HUDEP-2 (cell line): ENCODE measurements at regions not wholly inside any gene's neighbourhood (a gene's known extent, or its start where the extent isn't known, plus 50 kb on each side); places are given as distances from the start of the nearest gene placed in this dataset.

Experiments
- DNase-seq, 76 experiments: peaks; one replicate each; lab custom pipeline; 2025; ENCODE audit not compliant: unreplicated experiment in 76 of 76; lab: John Stamatoyannopoulos, UW

DNA sequence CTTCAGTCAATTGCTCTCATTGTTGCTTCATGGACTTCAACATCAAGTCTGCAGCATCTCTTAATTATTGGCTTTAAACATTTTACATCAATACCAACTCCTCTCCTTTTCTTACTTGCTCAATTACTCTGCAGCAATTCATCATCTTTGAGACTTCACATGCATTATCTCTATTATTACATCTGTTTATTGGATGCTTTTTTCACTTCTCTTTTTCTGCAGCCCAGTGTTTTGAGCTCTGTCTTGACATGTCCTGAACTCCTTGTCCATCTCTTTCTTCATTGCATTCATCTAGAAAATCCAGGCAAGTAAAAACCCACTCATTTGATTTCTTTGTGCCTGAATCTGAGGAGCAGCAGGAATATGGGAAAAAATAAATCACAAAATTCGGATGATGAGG is 647.9 kb downstream of the PLCL1 start:
- DNase-seq, result no peak

DNA sequence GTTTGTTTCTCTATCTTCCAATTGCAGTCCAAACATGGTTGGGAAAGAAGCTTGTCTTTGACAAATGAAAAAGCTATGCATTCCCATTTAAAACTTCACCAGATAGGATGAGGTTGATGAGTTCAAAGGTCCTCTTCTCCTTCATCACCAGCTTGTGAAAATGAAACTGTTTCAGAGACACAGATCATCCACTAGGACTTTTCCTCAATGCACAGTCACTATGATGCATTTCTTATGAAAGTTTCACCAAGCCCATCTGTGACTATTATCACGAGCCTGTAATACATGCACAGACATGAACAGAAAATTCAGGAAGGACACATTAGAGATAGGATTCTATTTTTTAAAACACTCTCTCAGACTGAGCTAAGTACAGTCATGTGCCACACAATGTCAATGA is 644.4 kb downstream of the PLCL1 start:
- no peak for DNase-seq

DNA sequence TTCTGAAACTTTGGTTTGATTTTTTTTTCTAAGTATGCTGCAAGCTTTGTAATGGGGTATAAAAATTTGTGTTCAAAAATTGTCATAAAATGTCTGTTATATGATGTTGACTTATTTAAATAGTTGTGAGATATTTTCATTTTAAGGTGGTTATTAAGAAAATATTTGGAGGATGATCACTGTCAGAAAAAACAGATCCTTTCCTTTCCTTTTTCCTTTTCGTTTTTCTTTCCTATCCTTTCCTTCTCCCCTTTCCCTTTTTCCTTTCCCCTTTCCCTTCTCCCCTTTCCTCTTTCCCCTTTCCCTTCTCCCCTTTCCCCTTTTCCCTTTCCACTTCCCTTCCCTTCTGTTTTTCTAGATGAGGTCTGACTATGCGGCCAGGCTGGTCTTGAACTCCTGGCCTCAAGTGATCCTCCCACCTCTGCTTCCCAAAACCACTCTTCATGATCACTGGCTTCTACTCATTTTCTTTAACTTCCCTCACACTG is 640.5 kb downstream of the PLCL1 start:
- DNase-seq, result no peak

DNA sequence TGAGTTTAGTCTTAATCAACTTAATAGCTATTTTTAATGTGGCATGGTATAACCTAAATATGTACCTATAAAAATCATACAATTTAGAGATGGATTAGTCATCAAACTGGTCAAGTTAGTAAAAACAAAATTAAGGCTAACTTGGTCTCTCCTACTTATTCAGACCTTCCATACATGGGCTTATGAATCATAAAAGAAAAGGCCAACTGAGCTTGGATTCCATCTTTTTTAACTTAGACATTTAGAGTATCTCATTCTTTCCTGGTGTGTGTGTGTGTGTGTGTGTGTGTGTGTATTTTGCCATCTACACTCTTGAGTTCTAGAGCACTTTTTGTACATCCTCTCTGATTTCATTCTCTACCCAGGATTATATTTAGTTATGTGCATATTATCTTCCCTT is 637.5 kb downstream of the PLCL1 start:
- DNase-seq, result no peak

DNA sequence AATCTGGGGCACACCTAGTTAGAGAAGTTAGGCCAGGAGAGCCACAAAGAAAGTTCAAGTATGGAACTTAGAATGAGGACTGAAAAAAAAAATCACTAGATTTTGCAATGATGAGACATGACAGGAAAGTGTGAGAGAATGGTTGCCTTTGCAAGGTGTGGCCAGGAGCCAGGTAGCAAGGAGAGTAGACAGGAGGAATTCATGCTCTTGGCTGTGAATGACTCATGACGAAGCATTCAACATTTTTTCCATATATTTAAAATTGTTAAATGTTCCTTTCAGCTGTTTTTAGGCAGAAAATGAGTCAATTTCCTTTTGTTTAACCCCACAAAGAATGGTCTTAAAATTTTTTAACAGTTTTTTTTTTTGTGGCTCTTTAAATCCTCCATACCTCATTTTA is 636.9 kb downstream of the PLCL1 start:
- no peak for DNase-seq

DNA sequence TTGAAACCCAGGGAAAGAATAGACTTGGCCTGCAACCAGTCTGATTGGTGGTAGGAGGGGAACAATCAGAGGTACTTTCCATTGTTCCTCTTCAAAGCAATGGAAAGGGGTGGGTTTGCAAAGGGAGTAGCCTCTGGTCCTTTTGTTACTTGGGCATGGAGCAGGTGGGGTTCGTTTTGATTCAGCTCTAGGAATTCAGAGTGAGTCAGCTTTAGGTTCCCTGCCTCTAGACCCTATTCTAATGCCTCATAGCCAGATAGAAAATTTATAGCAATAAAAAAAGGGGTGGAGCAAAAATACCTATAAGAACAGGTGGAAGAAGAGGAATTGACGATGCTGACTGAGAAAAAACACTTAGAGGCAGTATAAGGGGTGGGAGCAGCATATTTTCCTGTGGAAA is 636.4 kb downstream of the PLCL1 start:
- no peak for DNase-seq

DNA sequence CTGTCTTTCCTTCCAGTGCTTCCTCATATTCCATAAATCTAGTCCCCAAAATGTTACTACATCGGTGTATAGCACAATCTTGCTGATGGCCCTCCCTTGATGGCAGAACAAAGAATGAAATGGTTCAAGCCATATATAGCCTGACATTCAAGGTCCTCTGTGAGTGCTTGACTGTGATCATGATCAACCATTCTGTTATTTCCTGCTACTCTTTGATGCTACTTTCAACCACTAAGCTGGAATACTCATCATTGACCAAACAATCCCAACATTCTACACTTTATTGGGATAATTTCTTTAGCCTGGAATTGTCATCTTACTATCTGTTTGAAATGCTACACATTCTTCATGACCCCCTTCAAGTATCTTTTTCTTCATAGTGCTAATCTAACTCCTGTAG is 633.9 kb downstream of the PLCL1 start:
- no peak for DNase-seq

DNA sequence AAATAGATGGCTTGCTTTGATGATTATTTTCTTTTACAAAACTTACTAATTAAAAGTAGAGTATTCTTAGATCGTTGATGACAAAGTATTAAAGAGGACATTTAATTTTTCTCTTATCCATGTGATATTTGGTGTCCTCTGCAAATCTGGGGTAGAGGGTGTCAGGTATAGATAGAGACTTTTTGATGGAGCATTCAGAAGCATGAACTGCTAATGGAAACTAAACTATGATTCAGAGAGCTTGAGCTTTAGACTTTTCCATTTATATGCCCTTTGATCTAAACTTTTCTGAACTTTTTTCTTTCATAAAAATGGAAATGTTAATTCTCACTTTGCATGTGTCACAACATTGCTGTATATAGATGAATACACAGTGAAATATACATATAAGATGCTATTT is 619.7 kb downstream of the PLCL1 start:
- DNase-seq, result no peak

DNA sequence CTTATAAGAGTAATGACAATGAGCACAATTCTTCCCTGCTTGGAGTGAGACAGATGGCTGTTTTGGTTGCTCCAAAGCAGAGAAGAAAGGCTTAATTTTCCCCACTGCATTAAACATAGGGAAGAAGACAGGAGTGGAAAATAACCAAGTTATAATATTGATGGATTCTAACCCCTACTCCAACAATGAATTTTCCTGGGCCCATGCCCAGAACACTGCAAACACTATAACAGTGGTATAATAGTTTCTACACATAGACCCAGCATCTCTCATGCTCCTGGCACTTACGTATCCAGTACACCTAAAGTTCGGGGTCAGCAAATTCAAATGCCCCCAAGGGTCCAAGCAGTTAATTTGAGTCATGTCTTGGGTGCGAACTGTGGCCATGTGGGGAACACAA is 613.4 kb downstream of the PLCL1 start:
- no peak for DNase-seq

DNA sequence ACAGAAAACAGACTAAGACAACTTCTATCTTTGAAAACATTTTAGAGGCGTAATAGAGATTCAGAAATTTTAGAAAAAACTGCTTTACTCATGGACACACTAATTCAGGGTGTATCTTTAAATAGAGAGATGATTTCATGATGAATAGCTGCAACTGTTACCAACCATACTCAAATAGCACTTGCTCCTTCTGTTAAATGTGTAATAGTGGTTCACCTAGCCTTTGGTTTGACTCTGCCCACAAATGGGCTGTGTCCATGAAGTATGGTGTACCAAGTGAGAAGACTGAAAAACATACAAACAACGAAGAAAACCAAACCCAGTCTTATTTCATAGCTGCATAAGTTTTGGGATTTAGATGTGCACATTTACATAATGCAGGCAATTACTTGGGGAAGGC is 610.6 kb downstream of the PLCL1 start:
- no peak for DNase-seq

DNA sequence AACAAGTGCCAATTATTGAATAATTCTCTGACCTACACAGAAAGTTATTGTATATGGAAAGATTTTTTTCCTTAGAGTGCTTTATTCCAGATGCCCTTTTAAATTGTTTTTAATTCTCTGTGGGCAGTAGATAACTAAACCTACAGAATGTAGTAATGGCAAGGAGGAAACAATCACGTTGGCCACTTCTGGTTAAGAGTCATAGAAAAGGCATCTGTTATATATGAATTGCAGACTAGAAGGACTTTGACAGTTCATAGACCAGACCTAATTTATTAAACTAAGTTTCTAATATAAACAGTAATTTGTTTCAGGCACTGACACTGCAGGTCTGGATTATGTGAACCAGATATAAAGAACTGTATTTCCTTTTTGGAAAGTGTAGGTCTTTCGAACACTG is 607.5 kb downstream of the PLCL1 start:
- DNase-seq, result no peak

DNA sequence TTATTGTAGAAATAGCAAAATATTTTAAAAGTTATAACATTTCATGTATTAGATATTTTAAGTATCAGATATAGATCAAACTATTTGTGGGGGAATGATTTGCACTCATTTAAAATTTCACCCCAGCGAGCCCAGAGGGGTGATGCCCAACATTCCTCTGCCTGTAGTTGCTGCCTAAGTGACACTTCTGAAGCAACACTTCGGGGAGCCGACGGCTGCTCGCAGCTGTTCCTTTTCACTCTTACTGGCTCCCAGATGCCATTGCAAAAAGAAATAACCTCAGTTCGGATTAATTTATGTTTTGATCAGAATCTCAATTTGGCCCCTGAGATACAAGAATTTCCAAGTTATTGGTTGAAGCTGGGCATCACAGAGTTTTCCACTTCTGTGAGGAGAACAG is 603.8 kb downstream of the PLCL1 start:
- no peak for DNase-seq

DNA sequence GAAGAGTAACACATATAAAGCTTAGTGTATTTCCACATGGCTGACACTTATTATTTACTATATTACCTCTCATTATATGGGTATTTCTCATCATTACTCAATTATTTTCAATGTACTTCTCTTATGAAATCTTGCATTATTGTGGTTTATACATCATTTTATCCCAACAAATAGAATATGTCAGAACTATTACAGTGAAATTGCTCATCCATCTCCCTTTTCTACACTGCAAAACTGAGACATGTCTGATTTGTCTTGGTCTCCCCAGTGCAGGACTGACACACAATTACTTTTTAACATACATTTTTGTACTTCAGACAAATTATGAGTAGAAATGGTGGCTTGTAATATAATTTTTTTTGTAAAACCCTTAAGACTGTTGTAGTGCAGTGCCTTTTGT is 600.9 kb downstream of the PLCL1 start:
- no peak for DNase-seq

DNA sequence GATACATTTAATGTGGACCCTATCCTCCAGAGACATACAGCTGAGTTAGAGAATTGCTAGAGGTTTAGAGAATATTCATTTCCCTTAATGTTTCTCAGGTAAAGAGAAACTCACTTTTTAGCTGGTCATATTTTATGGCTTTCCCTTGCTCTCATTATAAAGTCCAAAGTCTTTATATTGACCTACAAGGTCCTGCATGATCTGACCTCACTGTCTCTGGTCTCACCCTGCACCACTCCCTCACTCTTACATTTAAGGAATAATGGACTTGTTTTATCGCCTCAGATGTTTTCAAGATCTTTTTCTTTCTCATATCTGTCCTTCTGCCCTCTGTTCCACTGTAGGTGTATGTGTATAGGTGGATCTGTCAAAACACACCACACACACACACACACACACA is 597.3 kb downstream of the PLCL1 start:
- DNase-seq, result no peak

DNA sequence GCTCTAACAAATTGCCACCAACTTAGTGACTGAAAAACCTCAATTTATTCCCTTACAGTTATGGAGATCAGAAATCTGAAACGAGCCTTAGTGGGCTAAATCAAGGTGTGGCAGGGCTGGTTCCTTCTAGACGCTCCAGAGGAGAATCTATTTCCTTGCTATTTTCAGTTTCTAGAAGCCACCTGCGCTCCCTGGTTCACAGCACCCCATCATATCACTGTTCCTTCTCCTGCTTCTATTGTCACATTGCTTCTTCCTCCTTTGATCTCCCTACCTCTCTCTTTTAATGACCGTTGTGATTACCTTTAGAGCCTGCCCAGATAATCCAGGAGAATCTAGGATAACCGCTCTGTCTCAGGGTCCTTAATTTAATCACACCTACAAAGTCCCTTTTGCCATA is 596.6 kb downstream of the PLCL1 start:
- no peak for DNase-seq

DNA sequence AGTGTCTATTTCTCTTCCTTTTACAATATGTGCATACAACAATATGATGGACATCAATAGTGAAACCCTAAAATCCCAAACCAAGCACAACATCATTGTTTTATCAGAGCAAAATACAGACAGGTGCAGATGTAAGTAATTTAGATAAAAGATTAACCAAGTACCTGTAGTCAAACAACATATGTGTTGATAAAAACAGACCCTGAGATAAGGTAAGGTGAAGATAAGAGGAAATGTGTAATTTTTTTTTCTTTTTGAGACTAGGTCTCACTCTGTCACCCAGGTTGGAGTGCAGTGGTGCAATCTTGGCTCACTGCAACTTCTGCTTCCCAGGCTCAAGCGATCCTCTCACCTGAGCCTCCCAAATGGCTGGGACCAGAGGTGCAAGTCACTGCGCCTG is 589.8 kb downstream of the PLCL1 start:
- DNase-seq, result no peak

DNA sequence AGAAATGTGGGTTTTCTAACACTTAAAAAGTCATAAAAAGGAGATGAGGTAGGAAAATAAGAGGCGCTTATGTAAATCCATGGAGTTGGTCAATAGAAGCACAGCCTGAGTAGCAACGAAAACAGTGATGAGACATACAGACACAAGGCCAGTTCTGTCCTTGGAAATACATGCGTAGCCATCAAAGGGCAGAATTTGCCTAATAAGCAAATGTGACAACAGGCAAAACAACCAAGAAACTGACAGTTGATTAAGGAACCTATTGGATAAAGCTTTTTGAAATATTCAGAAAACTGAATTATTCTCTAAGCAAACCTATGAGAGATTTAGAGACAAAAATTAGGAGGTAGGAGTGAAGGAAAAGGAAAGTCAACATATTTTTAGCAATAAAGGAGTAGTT is 586.3 kb downstream of the PLCL1 start:
- no peak for DNase-seq

DNA sequence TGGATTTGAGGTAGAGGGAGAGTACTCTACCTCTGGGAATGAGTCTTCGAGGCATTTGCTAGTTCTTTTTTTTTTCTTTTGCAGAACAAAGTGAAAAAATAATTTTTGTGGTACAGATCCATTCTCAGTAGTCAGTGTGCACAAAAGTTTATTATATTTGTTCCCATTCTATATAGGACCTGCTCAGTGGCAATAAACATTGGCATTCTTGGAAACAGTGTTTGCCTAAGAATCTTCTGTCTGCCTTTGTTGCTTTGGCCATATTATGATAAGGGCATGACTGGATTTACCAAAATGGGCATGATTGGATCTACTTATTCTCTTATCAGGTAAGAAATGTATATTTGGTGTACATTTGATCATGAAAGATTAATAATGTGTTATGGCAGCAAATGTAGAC is 583.3 kb downstream of the PLCL1 start:
- DNase-seq, result no peak

DNA sequence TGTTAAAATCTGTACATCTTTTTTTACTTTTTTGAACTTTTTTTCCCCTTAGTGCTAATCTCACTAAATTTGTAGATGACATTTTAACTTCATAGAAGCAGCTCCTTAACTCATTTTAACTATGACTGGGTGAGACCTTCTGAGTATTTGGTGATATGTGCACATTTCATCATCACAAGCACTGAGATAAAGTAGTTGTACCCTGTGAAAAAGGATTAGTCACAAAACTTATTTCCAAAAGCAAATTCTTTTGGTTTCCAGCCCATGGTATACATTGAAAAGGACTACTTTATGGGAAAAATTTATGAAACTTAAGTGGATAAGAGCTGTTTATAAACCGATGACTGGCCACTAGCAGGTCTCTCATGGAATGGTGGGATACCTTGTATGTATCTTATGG is 581.5 kb downstream of the PLCL1 start:
- DNase-seq, result no peak

DNA sequence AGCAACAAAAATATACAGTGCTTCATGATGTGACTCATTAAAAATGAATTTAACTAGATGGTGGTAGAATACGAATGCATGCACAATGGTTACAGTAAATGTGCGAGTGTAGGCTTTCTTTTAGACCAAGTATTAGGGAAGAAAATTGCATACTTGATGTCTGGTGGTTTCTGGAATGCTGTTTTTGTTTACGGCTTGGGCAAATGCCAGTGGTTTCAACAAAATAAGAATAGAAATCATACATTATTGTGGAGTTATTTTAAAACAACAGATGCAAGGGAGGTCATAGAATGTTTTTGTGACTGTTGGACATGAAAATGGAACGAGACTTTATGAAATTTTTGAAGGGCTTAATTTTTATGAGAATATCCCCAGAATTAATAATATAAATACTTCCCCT is 580.9 kb downstream of the PLCL1 start:
- DNase-seq, result no peak

DNA sequence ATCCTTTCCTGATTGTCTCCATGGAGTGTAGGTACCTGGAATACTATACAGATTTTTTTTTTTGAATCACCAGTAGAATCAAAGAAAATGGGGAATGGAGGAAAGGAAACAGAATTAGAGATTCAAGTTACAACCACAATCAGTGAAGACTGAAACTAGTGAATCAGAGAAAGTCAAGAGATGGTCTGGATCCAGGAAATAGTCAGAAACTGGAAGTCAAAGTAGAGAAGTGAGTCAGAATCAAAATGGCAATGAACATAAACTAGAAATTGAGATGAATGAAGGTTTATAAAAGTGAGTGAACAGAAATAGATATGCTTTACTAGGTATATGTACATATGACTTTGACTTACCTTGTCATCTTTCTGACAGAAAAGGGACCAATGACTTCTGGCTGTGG is 579.0 kb downstream of the PLCL1 start:
- no peak for DNase-seq

DNA sequence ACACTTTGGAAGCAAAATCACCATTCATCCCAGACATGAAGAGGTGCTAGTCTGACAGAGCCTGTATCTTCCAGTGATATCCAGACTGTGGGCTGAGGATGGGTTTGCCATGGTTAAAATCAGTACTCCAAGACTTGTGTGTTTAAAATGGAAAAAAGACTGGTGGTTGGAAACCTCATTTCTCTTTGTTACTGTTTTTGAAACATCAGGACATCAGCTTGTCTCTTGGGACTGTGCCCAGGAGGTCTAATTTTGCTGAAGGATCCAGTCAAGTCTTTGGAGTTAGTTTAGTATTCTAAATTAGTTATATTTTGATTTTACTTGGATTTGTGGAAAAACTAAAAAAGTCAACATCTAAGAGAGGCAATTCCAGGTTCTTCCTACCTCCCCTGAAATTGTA is 578.4 kb downstream of the PLCL1 start:
- no peak for DNase-seq

DNA sequence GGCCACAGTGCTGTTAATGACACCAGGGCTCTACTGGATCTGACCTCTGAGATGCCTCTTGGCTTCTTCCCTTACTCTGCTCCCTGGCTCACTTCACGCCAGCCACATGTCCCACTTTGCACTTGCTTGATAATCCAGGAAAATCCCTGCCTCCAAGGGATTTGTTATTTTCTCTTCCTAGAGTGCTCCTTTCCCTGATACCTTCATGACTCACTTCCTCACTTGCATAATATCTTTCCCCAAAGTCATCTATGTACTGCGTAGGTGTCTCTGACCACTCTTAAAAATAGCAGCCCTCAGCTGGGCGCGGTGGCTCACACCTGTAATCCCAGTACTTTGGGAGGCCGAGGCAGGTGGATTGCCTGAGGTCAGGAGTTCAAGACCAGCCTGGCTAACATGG is 572.3 kb downstream of the PLCL1 start:
- no peak for DNase-seq

DNA sequence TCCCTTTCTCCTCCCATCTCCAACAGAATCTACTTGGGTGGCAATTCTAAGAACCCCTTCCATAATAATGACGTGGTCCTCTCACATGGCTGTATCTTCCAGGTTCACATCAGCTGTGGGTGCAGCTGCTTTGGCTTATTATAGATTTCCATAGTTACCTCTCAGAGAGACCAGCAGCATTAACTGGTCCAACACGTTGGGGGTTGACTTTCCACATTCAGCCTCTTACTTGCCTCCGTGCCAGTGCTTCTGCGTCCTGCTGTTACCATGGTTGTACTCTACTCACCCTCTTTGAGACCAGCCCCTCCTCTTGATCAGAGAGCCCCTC is 570.7 kb downstream of the PLCL1 start:
- no peak for DNase-seq
